ENCODE measurements at regions not wholly inside any gene's neighbourhood (a gene's known extent, or its start where the extent isn't known, plus 50 kb on each side); places are given as distances from the start of the nearest gene placed in this dataset.

DNA sequence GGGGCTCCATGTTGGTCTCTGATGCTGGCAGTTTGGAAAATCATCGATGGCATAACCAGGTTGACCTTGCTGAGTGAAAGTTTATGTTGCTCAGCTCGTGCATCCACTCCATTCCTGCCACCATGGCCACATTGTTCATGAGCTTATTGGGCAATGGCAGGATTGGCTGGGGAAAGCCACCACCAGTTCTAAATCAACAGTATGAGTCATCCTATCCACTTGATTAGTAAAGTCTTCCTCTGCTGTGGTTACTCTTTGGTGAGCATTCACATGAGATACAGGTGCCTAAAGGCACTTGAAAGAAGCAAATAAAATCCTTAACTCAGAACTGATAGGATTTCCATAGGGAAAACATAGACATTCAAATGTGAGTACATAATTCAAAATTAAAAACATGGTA, 131.8 kb upstream of the FBN2 start:
- no peak overlapping the region for H3K27ac ChIP-seq (ENCODE audit: low read depth, low read length)
- H4K20me1 ChIP-seq (ENCODE audit: insufficient read depth, low read length): no peaks in the 10 kb centered on the region
- H3K4me3 ChIP-seq (ENCODE audit: insufficient read depth, low read depth, low read length): no peak overlapping the region
- Mint-ChIP-seq H3K27ac (ENCODE audit: unreplicated experiment) (no peak overlapping the region), H3K9me3 (ENCODE audit: unreplicated experiment) (peaks cover 3% of the 10 kb centered on the region), H3K4me1 (ENCODE audit: low read depth, unreplicated experiment) (no peaks in the 10 kb centered on the region), H3K36me3 (ENCODE audit: low read depth, unreplicated experiment) (no peaks in the 10 kb centered on the region), H3K27me3 (ENCODE audit: low read depth, unreplicated experiment) (no peaks in the 10 kb centered on the region), H3K4me3 (ENCODE audit: unreplicated experiment) (no peak overlapping the region)
- H2AFZ ChIP-seq (ENCODE audit: low read depth, low read length): no peak overlapping the region
- no peaks in the 10 kb centered on the region for H3K79me2 ChIP-seq (ENCODE audit: insufficient read depth, low read length)
- H3K27me3 ChIP-seq (ENCODE audit: insufficient read depth, low read length): no peaks in the 10 kb centered on the region
- DNase-seq (ENCODE audit: low read depth) (no peak), FAIRE-seq (no peak)
- TF ChIP-seq, protein P1, sequence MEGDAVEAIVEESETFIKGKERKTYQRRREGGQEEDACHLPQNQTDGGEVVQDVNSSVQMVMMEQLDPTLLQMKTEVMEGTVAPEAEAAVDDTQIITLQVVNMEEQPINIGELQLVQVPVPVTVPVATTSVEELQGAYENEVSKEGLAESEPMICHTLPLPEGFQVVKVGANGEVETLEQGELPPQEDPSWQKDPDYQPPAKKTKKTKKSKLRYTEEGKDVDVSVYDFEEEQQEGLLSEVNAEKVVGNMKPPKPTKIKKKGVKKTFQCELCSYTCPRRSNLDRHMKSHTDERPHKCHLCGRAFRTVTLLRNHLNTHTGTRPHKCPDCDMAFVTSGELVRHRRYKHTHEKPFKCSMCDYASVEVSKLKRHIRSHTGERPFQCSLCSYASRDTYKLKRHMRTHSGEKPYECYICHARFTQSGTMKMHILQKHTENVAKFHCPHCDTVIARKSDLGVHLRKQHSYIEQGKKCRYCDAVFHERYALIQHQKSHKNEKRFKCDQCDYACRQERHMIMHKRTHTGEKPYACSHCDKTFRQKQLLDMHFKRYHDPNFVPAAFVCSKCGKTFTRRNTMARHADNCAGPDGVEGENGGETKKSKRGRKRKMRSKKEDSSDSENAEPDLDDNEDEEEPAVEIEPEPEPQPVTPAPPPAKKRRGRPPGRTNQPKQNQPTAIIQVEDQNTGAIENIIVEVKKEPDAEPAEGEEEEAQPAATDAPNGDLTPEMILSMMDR (IDR thresholded peaks at IDR 0.05; ENCODE audit: insufficient read depth, low read depth, low read length): no peak
- TF ChIP-seq EZH2 (IDR thresholded peaks at IDR 0.05; ENCODE audit: insufficient read depth, low read length): no peak
- H3K4me2 ChIP-seq (ENCODE audit: low read length): no peak overlapping the region
- H3K36me3 ChIP-seq (ENCODE audit: insufficient read depth, low read length): no peaks in the 10 kb centered on the region
- no peak overlapping the region for H3K9ac ChIP-seq (ENCODE audit: low read length)
- no peaks in the 10 kb centered on the region for H3K9me3 ChIP-seq (ENCODE audit: insufficient read depth, low read depth, low read length)
- no peaks in the 10 kb centered on the region for H3K4me1 ChIP-seq (ENCODE audit: insufficient read depth, low read length)

DNA sequence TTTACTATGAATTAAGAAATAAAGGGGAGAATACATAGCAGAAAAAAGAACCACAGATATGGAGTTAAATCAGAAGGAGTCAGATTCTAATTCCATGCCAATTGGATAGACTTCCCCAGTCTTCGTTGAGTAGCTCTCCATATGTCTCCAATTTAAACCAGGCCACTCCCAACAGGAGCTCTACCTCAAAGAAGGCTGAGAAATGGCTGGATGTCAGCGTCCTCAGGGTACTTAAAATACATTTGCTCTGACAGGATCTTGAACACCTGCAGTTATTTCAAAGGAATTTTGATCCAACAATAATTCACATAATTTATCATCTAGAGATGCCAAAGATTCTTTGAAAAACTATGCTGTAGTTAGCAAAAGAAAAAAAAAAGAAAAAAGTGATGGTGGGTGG, 133.9 kb upstream of the FBN2 start:
- FAIRE-seq: no peak
- peaks cover 4% of the 10 kb centered on the region for H3K9me3 Mint-ChIP-seq (ENCODE audit: unreplicated experiment)
- no peaks in the 10 kb centered on the region for H3K9me3 ChIP-seq (ENCODE audit: insufficient read depth, low read depth, low read length)
- no peaks in the 10 kb centered on the region for H4K20me1 ChIP-seq (ENCODE audit: insufficient read depth, low read length)
- H3K36me3 Mint-ChIP-seq (ENCODE audit: low read depth, unreplicated experiment): no peaks in the 10 kb centered on the region
- H3K4me3 Mint-ChIP-seq (ENCODE audit: unreplicated experiment): no peak overlapping the region
- TF ChIP-seq, protein P1 (IDR thresholded peaks at IDR 0.05; ENCODE audit: insufficient read depth, low read depth, low read length): no peak
- no peak for TF ChIP-seq EZH2 (IDR thresholded peaks at IDR 0.05; ENCODE audit: insufficient read depth, low read length)
- no peak overlapping the region for H2AFZ ChIP-seq (ENCODE audit: low read depth, low read length)
- H3K27me3 Mint-ChIP-seq (ENCODE audit: low read depth, unreplicated experiment): no peaks in the 10 kb centered on the region
- H3K4me1 Mint-ChIP-seq (ENCODE audit: low read depth, unreplicated experiment): no peaks in the 10 kb centered on the region
- no peaks in the 10 kb centered on the region for H3K27me3 ChIP-seq (ENCODE audit: insufficient read depth, low read length)
- H3K36me3 ChIP-seq (ENCODE audit: insufficient read depth, low read length): no peaks in the 10 kb centered on the region
- H3K9ac ChIP-seq (ENCODE audit: low read length): no peak overlapping the region
- H3K79me2 ChIP-seq (ENCODE audit: insufficient read depth, low read length): no peaks in the 10 kb centered on the region
- no peak for DNase-seq (ENCODE audit: low read depth)
- no peak overlapping the region for H3K4me2 ChIP-seq (ENCODE audit: low read length)
- no peak overlapping the region for H3K4me3 ChIP-seq (ENCODE audit: insufficient read depth, low read depth, low read length)
- H3K27ac ChIP-seq (ENCODE audit: low read depth, low read length): no peak overlapping the region
- H3K27ac Mint-ChIP-seq (ENCODE audit: unreplicated experiment): no peak overlapping the region
- no peaks in the 10 kb centered on the region for H3K4me1 ChIP-seq (ENCODE audit: insufficient read depth, low read length)

DNA sequence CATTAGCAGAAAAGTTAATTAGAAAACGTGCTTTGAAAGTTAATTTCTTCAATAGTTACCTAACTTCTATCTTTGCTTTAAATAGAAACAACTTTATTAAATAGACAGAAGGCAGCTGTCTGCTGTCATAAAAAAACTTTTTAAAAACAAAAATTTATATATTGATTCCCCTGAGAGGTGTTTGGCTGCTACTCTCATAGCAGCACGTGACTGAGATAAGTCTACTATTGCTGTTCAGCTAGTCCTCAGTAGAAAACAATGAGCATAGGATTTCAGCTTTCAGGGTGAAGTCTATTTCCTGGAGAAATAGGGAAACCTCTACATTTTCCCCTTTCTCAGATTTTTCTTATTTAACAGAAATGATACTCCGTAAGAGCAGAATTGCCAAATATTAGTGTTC, 135.0 kb upstream of the FBN2 start:
- no peak for FAIRE-seq
- no peak overlapping the region for H2AFZ ChIP-seq (ENCODE audit: low read depth, low read length)

More for the DNA sequence above, 135.0 kb upstream of the FBN2 start:
- H3K9ac ChIP-seq (ENCODE audit: low read length): no peak overlapping the region
- no peaks in the 10 kb centered on the region for H3K9me3 ChIP-seq (ENCODE audit: insufficient read depth, low read depth, low read length)
- no peak for DNase-seq (ENCODE audit: low read depth)
- H3K4me1 Mint-ChIP-seq (ENCODE audit: low read depth, unreplicated experiment): no peaks in the 10 kb centered on the region
- H3K36me3 ChIP-seq (ENCODE audit: insufficient read depth, low read length): no peaks in the 10 kb centered on the region
- peaks cover 5% of the 10 kb centered on the region for H3K9me3 Mint-ChIP-seq (ENCODE audit: unreplicated experiment)
- H3K4me3 Mint-ChIP-seq (ENCODE audit: unreplicated experiment): no peak overlapping the region
- TF ChIP-seq, protein P1 (IDR thresholded peaks at IDR 0.05; ENCODE audit: insufficient read depth, low read depth, low read length): no peak
- H3K4me1 ChIP-seq (ENCODE audit: insufficient read depth, low read length): no peaks in the 10 kb centered on the region
- H3K27ac Mint-ChIP-seq (ENCODE audit: unreplicated experiment): no peak overlapping the region
- no peaks in the 10 kb centered on the region for H3K36me3 Mint-ChIP-seq (ENCODE audit: low read depth, unreplicated experiment)
- H3K79me2 ChIP-seq (ENCODE audit: insufficient read depth, low read length): no peaks in the 10 kb centered on the region
- H4K20me1 ChIP-seq (ENCODE audit: insufficient read depth, low read length): no peaks in the 10 kb centered on the region
- no peaks in the 10 kb centered on the region for H3K27me3 Mint-ChIP-seq (ENCODE audit: low read depth, unreplicated experiment)
- H3K27me3 ChIP-seq (ENCODE audit: insufficient read depth, low read length): no peaks in the 10 kb centered on the region
- H3K4me2 ChIP-seq (ENCODE audit: low read length): no peak overlapping the region
- H3K27ac ChIP-seq (ENCODE audit: low read depth, low read length): no peak overlapping the region
- H3K4me3 ChIP-seq (ENCODE audit: insufficient read depth, low read depth, low read length): no peak overlapping the region
